ENCODE measurements at regions not wholly inside any gene's neighbourhood (a gene's known extent, or its start where the extent isn't known, plus 50 kb on each side); places are given as distances from the start of the nearest gene placed in this dataset.

DNA sequence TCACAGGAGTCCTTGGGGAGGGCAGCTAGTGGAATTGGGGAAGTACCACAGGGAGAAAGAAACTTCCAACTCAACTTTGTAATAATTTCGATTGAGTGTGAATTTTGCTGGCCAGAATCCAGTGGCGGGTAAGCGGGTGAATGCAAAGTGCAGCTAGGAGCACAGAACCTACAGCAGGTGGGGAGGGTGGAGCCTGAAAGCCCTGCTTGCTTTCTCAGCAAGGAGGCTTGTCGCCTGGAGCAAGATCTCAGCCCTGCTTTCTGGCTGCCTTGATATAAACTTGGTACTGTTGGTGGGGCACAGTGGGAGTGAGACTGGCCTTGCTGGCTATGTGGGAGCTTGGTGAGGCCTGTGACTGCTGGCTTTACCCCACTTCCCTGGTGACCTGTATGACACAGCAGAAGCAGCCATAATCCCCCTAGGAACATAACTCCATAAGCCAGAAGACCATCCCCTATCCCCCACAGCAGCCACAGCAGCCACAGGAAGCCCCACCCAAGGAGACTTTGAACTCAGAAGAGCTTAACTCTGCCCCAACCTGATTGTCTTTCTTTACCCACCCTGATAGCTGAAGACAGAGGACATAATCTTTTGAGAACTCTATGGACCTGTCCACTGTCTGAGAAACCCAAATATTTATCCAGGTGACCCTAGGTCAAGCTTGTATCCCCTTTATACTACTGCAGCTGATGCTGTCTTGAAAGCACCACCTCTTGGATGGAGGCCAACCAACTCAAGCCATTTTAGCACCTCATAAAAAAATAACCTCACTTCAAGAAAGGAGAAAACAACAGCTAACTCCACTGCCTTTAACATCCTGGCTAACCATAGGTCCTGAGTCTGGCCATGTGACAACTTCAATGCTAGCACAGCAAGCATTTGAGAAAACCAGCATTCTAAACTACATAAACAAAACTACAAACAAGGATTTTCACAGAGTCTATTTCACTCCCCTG lies 87.2 kb upstream of the PDE5A start:
- TF ChIP-seq CREM (IDR thresholded peaks at IDR 0.05), result no peak
- no peak for TF ChIP-seq CREM (CRISPR knock-in tag; IDR thresholded peaks at IDR 0.05)
- TF ChIP-seq BORCS8-MEF2B (CRISPR knock-in tag; IDR thresholded peaks at IDR 0.05), result no peak
- no peak for TF ChIP-seq JDP2 (CRISPR knock-in tag; IDR thresholded peaks at IDR 0.05; ENCODE audit: borderline replicate concordance)
- TF ChIP-seq MIER2 (CRISPR knock-in tag; IDR thresholded peaks at IDR 0.05), result no peak
- no peak for TF ChIP-seq HOXA9 (CRISPR knock-in tag; IDR thresholded peaks at IDR 0.05; ENCODE audit: borderline replicate concordance)
- no peak for TF ChIP-seq ZNF24 (IDR thresholded peaks at IDR 0.05)
- no peak for TF ChIP-seq NR2C2 (CRISPR knock-in tag; IDR thresholded peaks at IDR 0.05; ENCODE audit: borderline replicate concordance)
- TF ChIP-seq TARDBP (CRISPR knock-in tag; IDR thresholded peaks at IDR 0.05), result no peak
- no peak for TF ChIP-seq ZNF501 (CRISPR knock-in tag; IDR thresholded peaks at IDR 0.05)
- no peak for TF ChIP-seq HDAC1 (CRISPR knock-in tag; IDR thresholded peaks at IDR 0.05)
- TF ChIP-seq, protein P1, sequence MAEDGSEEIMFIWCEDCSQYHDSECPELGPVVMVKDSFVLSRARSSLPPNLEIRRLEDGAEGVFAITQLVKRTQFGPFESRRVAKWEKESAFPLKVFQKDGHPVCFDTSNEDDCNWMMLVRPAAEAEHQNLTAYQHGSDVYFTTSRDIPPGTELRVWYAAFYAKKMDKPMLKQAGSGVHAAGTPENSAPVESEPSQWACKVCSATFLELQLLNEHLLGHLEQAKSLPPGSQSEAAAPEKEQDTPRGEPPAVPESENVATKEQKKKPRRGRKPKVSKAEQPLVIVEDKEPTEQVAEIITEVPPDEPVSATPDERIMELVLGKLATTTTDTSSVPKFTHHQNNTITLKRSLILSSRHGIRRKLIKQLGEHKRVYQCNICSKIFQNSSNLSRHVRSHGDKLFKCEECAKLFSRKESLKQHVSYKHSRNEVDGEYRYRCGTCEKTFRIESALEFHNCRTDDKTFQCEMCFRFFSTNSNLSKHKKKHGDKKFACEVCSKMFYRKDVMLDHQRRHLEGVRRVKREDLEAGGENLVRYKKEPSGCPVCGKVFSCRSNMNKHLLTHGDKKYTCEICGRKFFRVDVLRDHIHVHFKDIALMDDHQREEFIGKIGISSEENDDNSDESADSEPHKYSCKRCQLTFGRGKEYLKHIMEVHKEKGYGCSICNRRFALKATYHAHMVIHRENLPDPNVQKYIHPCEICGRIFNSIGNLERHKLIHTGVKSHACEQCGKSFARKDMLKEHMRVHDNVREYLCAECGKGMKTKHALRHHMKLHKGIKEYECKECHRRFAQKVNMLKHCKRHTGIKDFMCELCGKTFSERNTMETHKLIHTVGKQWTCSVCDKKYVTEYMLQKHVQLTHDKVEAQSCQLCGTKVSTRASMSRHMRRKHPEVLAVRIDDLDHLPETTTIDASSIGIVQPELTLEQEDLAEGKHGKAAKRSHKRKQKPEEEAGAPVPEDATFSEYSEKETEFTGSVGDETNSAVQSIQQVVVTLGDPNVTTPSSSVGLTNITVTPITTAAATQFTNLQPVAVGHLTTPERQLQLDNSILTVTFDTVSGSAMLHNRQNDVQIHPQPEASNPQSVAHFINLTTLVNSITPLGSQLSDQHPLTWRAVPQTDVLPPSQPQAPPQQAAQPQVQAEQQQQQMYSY (CRISPR knock-in tag; IDR thresholded peaks at IDR 0.05), result no peak
- TF ChIP-seq TMF1 (CRISPR knock-in tag; IDR thresholded peaks at IDR 0.05; ENCODE audit: low read depth), result no peak
- TF ChIP-seq, protein P2, sequence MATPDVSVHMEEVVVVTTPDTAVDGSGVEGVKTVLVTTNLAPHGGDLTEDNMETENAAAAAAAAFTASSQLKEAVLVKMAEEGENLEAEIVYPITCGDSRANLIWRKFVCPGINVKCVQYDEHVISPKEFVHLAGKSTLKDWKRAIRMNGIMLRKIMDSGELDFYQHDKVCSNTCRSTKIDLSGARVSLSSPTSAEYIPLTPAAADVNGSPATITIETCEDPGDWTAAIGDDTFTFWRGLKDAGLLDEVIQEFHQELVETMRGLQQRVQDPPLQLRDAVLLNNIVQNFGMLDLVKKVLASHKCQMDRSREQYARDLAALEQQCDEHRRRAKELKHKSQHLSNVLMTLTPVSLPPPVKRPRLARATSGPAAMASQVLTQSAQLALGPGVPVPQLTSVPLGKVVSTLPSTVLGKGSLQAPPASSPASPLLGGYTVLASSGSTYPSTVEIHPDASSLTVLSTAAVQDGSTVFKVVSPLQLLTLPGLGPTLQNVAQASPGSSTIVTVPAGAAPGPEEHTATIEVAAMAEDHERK (CRISPR knock-in tag; IDR thresholded peaks at IDR 0.05; ENCODE audit: low read depth), result no peak
- no peak for TF ChIP-seq ZNF510 (CRISPR knock-in tag; IDR thresholded peaks at IDR 0.05; ENCODE audit: low read depth)
- no peak for TF ChIP-seq RXRA (CRISPR knock-in tag; IDR thresholded peaks at IDR 0.05)
- TF ChIP-seq ZNF567 (CRISPR knock-in tag; IDR thresholded peaks at IDR 0.05; ENCODE audit: borderline replicate concordance), result no peak
- TF ChIP-seq REPIN1 (CRISPR knock-in tag; IDR thresholded peaks at IDR 0.05; ENCODE audit: borderline replicate concordance, low read depth), result no peak
- TF ChIP-seq FLYWCH1 (CRISPR knock-in tag; IDR thresholded peaks at IDR 0.05), result no peak
- no peak for TF ChIP-seq SATB2 (CRISPR knock-in tag; IDR thresholded peaks at IDR 0.05)
- no peaks in the 10 kb centered on the region for H3K79me2 ChIP-seq (ENCODE audit: insufficient read depth, low read length)
- ChIA-PET POLR2A (no interaction called here), CTCF (ENCODE audit: low intra/inter-chr PET ratio, low total read pairs) (no interaction called here)
- H3K4me3 ChIP-seq (replicated peaks in 1 of 3; ENCODE audit: insufficient read depth in 1 of 3, low read depth in 2 of 3, low read length in 3 of 3), result no peak overlapping the region
- no peak for ATAC-seq
- 59% methylated on average over 3 of the region's 4 CpGs for WGBS (ENCODE audit: low lambda C conversion rate)
- H3K4me2 ChIP-seq (ENCODE audit: low read depth, low read length), result no peak overlapping the region
- intact Hi-C loops (cut with micrococcal nuclease; ENCODE audit: unreplicated experiment), result no loop called here
- H3K9me3 ChIP-seq (ENCODE audit: low read length), result peaks cover 26% of the 10 kb centered on the region; the same call in 1 of the 2 replicates
- no peak for DNase-seq (ENCODE audit: low spot score)
- H3K27ac ChIP-seq (ENCODE audit: extremely low read length, insufficient read depth, low read length), result no peak overlapping the region
- no peaks in the 10 kb centered on the region for H3K27me3 ChIP-seq (ENCODE audit: control insufficient read depth in 1 of 2, insufficient read depth in 2 of 2, low read length in 2 of 2)
- H4K20me1 ChIP-seq (ENCODE audit: insufficient read depth, low read length), result no peaks in the 10 kb centered on the region
- no peak overlapping the region for H2AFZ ChIP-seq (ENCODE audit: low read length)
- BruUV-seq (replicated peaks), result no TSS peak
- no peak for FAIRE-seq
- H3K9ac ChIP-seq (ENCODE audit: insufficient read depth, low read depth, low read length), result no peak overlapping the region
- in situ Hi-C loops (cut with HindIII; ENCODE audit: extremely low pct_ligation_motif_present, low pct_unique_long_range_greater_than_20kb), result no loop called here
- no peaks in the 10 kb centered on the region for H3K36me3 ChIP-seq (replicated peaks in 1 of 2; ENCODE audit: control insufficient read depth in 1 of 2, insufficient read depth in 2 of 2, low read length in 2 of 2)
- H3K4me1 ChIP-seq (ENCODE audit: insufficient read depth, low read length), result no peaks in the 10 kb centered on the region
